ENCODE measurements at regions not wholly inside any gene's neighbourhood (a gene's known extent, or its start where the extent isn't known, plus 50 kb on each side); places are given as distances from the start of the nearest gene placed in this dataset.

- 76% methylated on average over 4 of the region's 4 CpGs for WGBS, 2 donors
- ATAC-seq: no peak
- intact Hi-C loops (cut with DNase I): no loop called here
Observed at GRCh38 chr11:33560729-33561128, 139.9 kb downstream of the C11orf91 start.

DNA sequence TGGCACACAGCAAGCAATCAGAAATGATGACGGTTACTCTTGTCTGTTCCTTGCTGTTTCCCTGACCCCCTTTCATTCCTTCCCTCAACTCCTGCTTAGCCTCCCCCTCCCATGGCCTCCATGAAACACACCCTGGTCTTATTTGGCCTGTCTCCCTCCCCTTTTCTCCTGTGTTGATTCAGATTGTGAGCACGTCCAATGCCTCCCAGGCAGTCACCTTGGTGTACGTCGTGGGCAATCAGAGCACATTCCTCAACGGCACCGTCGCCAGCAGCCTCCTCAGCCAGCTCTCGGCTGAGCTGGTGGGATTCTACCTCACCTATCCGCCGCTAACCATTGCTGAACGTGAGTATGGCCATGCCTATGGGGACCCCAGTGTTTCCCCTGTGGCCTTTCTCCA lies 141.1 kb downstream of the C11orf91 start:
- Histone ChIP-seq H3K4me3 (no peak overlapping the region), H3K27ac (no peak overlapping the region), H3K4me1 (no peaks in the 10 kb centered on the region), H3K36me3 (no peaks in the 10 kb centered on the region), H3K27me3 (peaks cover 0 to 5% (median 0%) of the 10 kb centered on the region in 7 donors), H3K9me3 (no peaks in the 10 kb centered on the region)
- ATAC-seq (no peak), DNase-seq (no peak)
- WGBS, 2 donors: 63 to 74% methylated on average over 11 of the region's 11 CpGs
- intact Hi-C loops (cut with DNase I): no loop called here
- TF ChIP-seq CTCF (IDR thresholded peaks at IDR 0.05): no peak

More at GRCh38 chr11:33560729-33561128, 139.9 kb downstream of the C11orf91 start:
- H3K27ac ChIP-seq: no peak overlapping the region
- no peak for DNase-seq
- no peaks in the 10 kb centered on the region for H3K4me1 ChIP-seq
- no peak for TF ChIP-seq CTCF (IDR thresholded peaks at IDR 0.05)
- no peaks in the 10 kb centered on the region for H3K36me3 ChIP-seq
- no peaks in the 10 kb centered on the region for H3K9me3 ChIP-seq
- H3K27me3 ChIP-seq: peaks cover 0 to 5% (median 0%) of the 10 kb centered on the region in 7 donors
- H3K4me3 ChIP-seq: no peak overlapping the region

- no peaks in the 10 kb centered on the region for H3K4me1 ChIP-seq
- no peak for ATAC-seq
- 84% methylated on average over 7 of the region's 7 CpGs for WGBS, 2 donors
- H3K27me3 ChIP-seq: peaks cover 0 to 5% (median 0%) of the 10 kb centered on the region in 7 donors
- intact Hi-C loops (cut with DNase I): no loop called here
- no peaks in the 10 kb centered on the region for H3K36me3 ChIP-seq
- DNase-seq: no peak
- TF ChIP-seq CTCF (IDR thresholded peaks at IDR 0.05): no peak
- H3K4me3 ChIP-seq: no peak overlapping the region
- no peaks in the 10 kb centered on the region for H3K9me3 ChIP-seq
- H3K27ac ChIP-seq: no peak overlapping the region
Observed at GRCh38 chr11:33558097-33558496, 142.5 kb downstream of the C11orf91 start.

GRCh38 chr11:33557201-33557600 lies 143.4 kb downstream of the C11orf91 start:
- no peaks in the 10 kb centered on the region for H3K36me3 ChIP-seq
- no peak for TF ChIP-seq CTCF (IDR thresholded peaks at IDR 0.05)
- ATAC-seq (no peak), DNase-seq (no peak)
- H3K4me3 ChIP-seq: no peak overlapping the region
- no peaks in the 10 kb centered on the region for H3K4me1 ChIP-seq
- no peak overlapping the region for H3K27ac ChIP-seq
- WGBS, 2 donors: 37 to 67% methylated on average over 1 of the region's 1 CpG
- H3K9me3 ChIP-seq: no peaks in the 10 kb centered on the region
- intact Hi-C loops (cut with DNase I): no loop called here
- peaks cover 0 to 5% (median 0%) of the 10 kb centered on the region in 7 donors for H3K27me3 ChIP-seq
